Peyer's patch (tissue), 4 donors: ENCODE measurements at regions not wholly inside any gene's neighbourhood (a gene's known extent, or its start where the extent isn't known, plus 50 kb on each side); places are given as distances from the start of the nearest gene placed in this dataset.

Experiments used
- POLR2A ChIP-seq, 2 donors: fragments of 450-650 bp; IDR thresholded peaks; one replicate each; pipeline ENCODE4 v1.5.1; 2017; ENCODE audit warnings: antibody characterized with exemption in 2 of 2, mild to moderate bottlenecking in 2 of 2, moderate library complexity in 2 of 2
- TF ChIP-seq, protein P1 (sequence below), 6 experiments: fragments of 450-650 bp in 4 of 6; fragments of 200-600 bp in 2 of 6; sonication (generic) in 1 of 6; IDR thresholded peaks; one replicate each; pipeline ENCODE4 v1.5.1; 2017 to 2019; ENCODE audit warnings: antibody characterized with exemption in 6 of 6, mild to moderate bottlenecking in 3 of 6, moderate library complexity in 1 of 6

DNA sequence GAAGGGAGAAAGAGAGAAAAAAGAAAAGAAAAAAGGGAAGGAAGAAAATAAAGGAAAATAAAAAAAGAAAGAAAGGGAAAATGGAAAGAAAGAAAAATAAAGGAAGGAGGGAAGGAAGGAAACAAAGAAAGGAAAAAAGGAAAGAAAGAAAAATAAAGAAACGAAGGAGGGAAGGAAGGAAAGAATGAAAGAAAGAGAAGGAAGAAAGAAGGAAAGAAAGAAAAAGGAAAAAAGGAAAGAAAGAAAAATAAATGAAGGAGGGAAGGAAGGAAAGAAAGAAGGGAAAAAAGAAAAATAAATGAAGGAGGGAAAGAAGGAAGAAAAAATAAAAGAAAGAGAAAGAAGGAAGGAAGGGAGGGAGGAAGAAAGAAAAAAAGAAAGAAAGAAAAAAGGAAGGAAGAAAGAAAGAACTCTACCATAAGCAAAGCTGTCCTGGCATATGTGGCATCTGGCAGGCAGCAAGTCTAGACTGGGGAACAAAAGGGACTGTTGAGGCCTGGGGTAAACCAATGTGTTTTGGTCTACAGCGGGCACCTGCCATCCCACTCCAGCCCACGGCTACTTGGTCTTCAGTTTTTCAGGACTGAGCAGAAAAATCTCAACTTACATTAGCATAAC is 86.9 kb downstream of the TFAP2C start:
- TF ChIP-seq POLR2A (IDR thresholded peaks at IDR 0.05), result no peak
- TF ChIP-seq, protein P1, sequence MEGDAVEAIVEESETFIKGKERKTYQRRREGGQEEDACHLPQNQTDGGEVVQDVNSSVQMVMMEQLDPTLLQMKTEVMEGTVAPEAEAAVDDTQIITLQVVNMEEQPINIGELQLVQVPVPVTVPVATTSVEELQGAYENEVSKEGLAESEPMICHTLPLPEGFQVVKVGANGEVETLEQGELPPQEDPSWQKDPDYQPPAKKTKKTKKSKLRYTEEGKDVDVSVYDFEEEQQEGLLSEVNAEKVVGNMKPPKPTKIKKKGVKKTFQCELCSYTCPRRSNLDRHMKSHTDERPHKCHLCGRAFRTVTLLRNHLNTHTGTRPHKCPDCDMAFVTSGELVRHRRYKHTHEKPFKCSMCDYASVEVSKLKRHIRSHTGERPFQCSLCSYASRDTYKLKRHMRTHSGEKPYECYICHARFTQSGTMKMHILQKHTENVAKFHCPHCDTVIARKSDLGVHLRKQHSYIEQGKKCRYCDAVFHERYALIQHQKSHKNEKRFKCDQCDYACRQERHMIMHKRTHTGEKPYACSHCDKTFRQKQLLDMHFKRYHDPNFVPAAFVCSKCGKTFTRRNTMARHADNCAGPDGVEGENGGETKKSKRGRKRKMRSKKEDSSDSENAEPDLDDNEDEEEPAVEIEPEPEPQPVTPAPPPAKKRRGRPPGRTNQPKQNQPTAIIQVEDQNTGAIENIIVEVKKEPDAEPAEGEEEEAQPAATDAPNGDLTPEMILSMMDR (IDR thresholded peaks at IDR 0.05), result no peak
